HFFc6 (cell line): ENCODE measurements at regions not wholly inside any gene's neighbourhood (a gene's known extent, or its start where the extent isn't known, plus 50 kb on each side); places are given as distances from the start of the nearest gene placed in this dataset.

ENCODE experiments used
- DNase-seq: peaks from one replicate; pipeline ENCODE4 v3.0.0-alpha.2; 2018
- H3K27ac Mint-ChIP-seq: 2 replicates; pipeline ENCODE4 v1.8.0; 2020; ENCODE audit warnings: mild to moderate bottlenecking, mixed read lengths
- H3K27me3 Mint-ChIP-seq: 2 replicates; pipeline ENCODE4 v1.8.0; 2021; ENCODE audit warnings: mild to moderate bottlenecking, moderate library complexity, mixed read lengths; ENCODE audit not compliant: insufficient read depth
- H3K36me3 Mint-ChIP-seq: 2 replicates; pipeline ENCODE4 v1.8.0; 2021; ENCODE audit warnings: low read depth, mixed read lengths
- H3K4me1 Mint-ChIP-seq: 2 replicates; pipeline ENCODE4 v1.8.0; 2020; ENCODE audit warnings: low read depth, mixed read lengths
- H3K4me3 Mint-ChIP-seq: 2 replicates; pipeline ENCODE4 v1.8.0; 2020; ENCODE audit warnings: mild to moderate bottlenecking, moderate library complexity, mixed read lengths
- H3K9me3 Mint-ChIP-seq: 2 replicates; pipeline ENCODE4 v1.8.0; 2020; ENCODE audit warnings: mild to moderate bottlenecking, mixed read lengths
- TF ChIP-seq, protein P1 (sequence below): fragments of 200-600 bp; sonication (generic); IDR thresholded peaks from 2 replicates; pipeline ENCODE4 v1.5.0; 2021; ENCODE audit warnings: antibody characterized with exemption, mild to moderate bottlenecking

DNA sequence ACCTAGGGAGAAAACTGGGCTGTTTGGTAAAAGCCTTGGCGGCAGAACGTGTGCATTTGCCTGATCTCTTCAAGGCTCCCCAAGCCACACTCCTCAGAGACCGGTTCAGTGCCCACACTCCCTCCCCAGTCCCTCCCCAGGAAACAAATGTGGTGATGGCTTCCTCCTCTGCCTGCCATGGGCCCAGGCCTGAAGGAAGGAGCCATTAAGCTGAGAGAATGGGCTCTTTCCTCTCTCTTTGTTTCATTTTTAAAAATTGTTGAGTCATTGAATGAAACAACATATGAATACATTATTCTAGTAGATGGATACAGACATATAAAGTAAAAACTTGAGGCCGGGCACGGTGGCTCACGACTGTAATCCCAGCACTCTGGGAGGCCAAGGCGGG is 50.6 kb upstream of the YWHAQ start:
- TF ChIP-seq, protein P1, sequence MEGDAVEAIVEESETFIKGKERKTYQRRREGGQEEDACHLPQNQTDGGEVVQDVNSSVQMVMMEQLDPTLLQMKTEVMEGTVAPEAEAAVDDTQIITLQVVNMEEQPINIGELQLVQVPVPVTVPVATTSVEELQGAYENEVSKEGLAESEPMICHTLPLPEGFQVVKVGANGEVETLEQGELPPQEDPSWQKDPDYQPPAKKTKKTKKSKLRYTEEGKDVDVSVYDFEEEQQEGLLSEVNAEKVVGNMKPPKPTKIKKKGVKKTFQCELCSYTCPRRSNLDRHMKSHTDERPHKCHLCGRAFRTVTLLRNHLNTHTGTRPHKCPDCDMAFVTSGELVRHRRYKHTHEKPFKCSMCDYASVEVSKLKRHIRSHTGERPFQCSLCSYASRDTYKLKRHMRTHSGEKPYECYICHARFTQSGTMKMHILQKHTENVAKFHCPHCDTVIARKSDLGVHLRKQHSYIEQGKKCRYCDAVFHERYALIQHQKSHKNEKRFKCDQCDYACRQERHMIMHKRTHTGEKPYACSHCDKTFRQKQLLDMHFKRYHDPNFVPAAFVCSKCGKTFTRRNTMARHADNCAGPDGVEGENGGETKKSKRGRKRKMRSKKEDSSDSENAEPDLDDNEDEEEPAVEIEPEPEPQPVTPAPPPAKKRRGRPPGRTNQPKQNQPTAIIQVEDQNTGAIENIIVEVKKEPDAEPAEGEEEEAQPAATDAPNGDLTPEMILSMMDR: no peak
- H3K27ac Mint-ChIP-seq: no peak overlapping the region; the same call in 1 of the 2 replicates
- H3K4me3 Mint-ChIP-seq: no peak overlapping the region
- no peaks in the 10 kb centered on the region; the same call in 1 of the 2 replicates for H3K27me3 Mint-ChIP-seq
- no peaks in the 10 kb centered on the region for H3K36me3 Mint-ChIP-seq
- peaks cover 9% of the 10 kb centered on the region for H3K4me1 Mint-ChIP-seq
- DNase-seq: no peak
- no peaks in the 10 kb centered on the region for H3K9me3 Mint-ChIP-seq

GRCh38 chr2:9685637-9686036 is 54.8 kb upstream of the YWHAQ start:
- no peak overlapping the region for H3K4me3 Mint-ChIP-seq
- H3K36me3 Mint-ChIP-seq: no peaks in the 10 kb centered on the region
- TF ChIP-seq, protein P1: no peak
- H3K9me3 Mint-ChIP-seq: no peaks in the 10 kb centered on the region
- H3K27me3 Mint-ChIP-seq: no peaks in the 10 kb centered on the region
- DNase-seq: no peak
- no peak overlapping the region for H3K27ac Mint-ChIP-seq
- H3K4me1 Mint-ChIP-seq: peaks cover 9% of the 10 kb centered on the region

- H3K36me3 Mint-ChIP-seq: no peaks in the 10 kb centered on the region
- no peak overlapping the region for H3K27ac Mint-ChIP-seq
- no peak overlapping the region for H3K4me3 Mint-ChIP-seq
- peaks cover 6% of the 10 kb centered on the region for H3K4me1 Mint-ChIP-seq
- H3K27me3 Mint-ChIP-seq: no peaks in the 10 kb centered on the region
- H3K9me3 Mint-ChIP-seq: no peaks in the 10 kb centered on the region
- DNase-seq: no peak
- TF ChIP-seq, protein P1: no peak
Measured at GRCh38 chr2:9686061-9686460, 55.3 kb upstream of the YWHAQ start.

DNA sequence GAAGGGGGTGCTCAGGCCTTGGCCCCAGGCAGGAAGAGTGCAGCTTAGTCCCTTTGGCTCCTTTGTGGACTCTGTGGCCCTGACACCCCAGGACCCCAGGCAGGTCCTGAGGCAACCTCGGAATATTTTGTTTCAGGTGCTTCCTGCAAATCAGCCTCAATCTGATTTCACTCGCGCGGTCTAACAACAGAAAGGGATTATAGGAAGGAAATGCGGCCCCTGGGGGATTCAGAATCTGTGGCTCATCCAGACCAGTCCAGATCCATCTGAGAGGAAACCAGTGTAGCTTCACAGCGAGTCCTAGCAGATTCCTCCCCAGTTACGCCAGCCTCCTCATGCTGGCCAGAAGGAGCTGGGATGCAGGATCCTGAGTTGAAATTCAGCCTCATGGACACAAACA is 59.5 kb upstream of the YWHAQ start:
- peaks cover 21% of the 10 kb centered on the region for H3K4me1 Mint-ChIP-seq
- no peak overlapping the region for H3K27ac Mint-ChIP-seq
- TF ChIP-seq, protein P1: no peak
- no peaks in the 10 kb centered on the region for H3K36me3 Mint-ChIP-seq
- no peaks in the 10 kb centered on the region for H3K9me3 Mint-ChIP-seq
- DNase-seq: no peak
- H3K27me3 Mint-ChIP-seq: no peaks in the 10 kb centered on the region
- no peak overlapping the region for H3K4me3 Mint-ChIP-seq

GRCh38 chr2:9690716-9691498 is 60.1 kb upstream of the YWHAQ start:
- Mint-ChIP-seq H3K4me3 (no peak overlapping the region), H3K27ac (no peak overlapping the region), H3K9me3 (no peaks in the 10 kb centered on the region), H3K36me3 (no peaks in the 10 kb centered on the region), H3K4me1 (peaks cover 21% of the 10 kb centered on the region), H3K27me3 (no peaks in the 10 kb centered on the region)
- TF ChIP-seq, protein P1: no peak
- DNase-seq: no peak
